GM12878 (cell line): ENCODE measurements at regions not wholly inside any gene's neighbourhood (a gene's known extent, or its start where the extent isn't known, plus 50 kb on each side); places are given as distances from the start of the nearest gene placed in this dataset.

ENCODE experiments used
- ATAC-seq: fragments of 200-7000 bp; cut with Tn5 transposase; 3 replicates; pipeline ENCODE4 v1.9.1; 2020; ENCODE audit warnings: mild to moderate bottlenecking, moderate library complexity
- BruUV-seq: library from RNA; stranded (reverse); fragments of 400-500 nt; replicated peaks from 2 replicates; lab custom pipeline; 2021; lab: Mats Ljungman, UMichigan
- CTCF ChIA-PET: fragments of 300-600 bp; sonication (Branson Sonifier 250); formaldehyde crosslinking; extraction: SDS; loops from one replicate; lab custom pipeline; 2021; ENCODE audit warnings: inconsistent platforms; lab: Yijun Ruan, JAX
- POLR2A ChIA-PET: fragments of 350-600 bp; formaldehyde crosslinking; extraction: SDS; loops from one replicate; lab custom pipeline; 2021; ENCODE audit warnings: inconsistent platforms; lab: Charles Lee
- RAD21 ChIA-PET: fragments of 300-600 bp; sonication (Branson Sonifier 250); formaldehyde crosslinking; loops from one replicate; lab custom pipeline; 2023; ENCODE audit warnings: antibody characterized with exemption; ENCODE audit not compliant: unreplicated experiment; lab: Charles Lee
- SMC1A ChIA-PET: fragments of 300-600 bp; sonication (Branson Sonifier 250); formaldehyde crosslinking; loops from one replicate; lab custom pipeline; 2023; ENCODE audit not compliant: unreplicated experiment, uncharacterized antibody; lab: Charles Lee
- DNase-seq: peaks from one replicate; pipeline ENCODE4 v3.0.0-alpha.2; 2011; ENCODE audit warnings: low read depth, low spot score
- FAIRE-seq: peaks from 3 replicates; lab custom pipeline; 2011; peaks lifted over from hg19 to GRCh38; lab: Jason Lieb, UNC
- H2AFZ ChIP-seq: 2 replicates; pipeline ENCODE4 v1.6.0; 2011; ENCODE audit warnings: low read depth, low read length, control low read depth; ENCODE audit not compliant: control insufficient read depth
- H3K27ac ChIP-seq: 2 replicates; pipeline ENCODE4 v1.5.1; 2011; ENCODE audit warnings: control low read depth; ENCODE audit not compliant: control insufficient read depth, insufficient read depth
- H3K27me3 ChIP-seq, 2 experiments: replicated peaks in 1 of 2; 2 replicates each; pipeline versions ENCODE4 v1.6.0 to v1.6.1; 2011; ENCODE audit warnings: low read length in 1 of 2; ENCODE audit not compliant: control insufficient read depth in 2 of 2, insufficient read depth in 2 of 2
- H3K36me3 ChIP-seq, 2 experiments: 2 replicates each; pipeline ENCODE4 v1.5.1; 2011; ENCODE audit warnings: low read length in 1 of 2; ENCODE audit not compliant: control insufficient read depth in 2 of 2, insufficient read depth in 2 of 2
- H3K4me1 ChIP-seq: 2 replicates; pipeline ENCODE4 v1.6.1; 2011; ENCODE audit warnings: mild to moderate bottlenecking, low read length, moderate library complexity, mixed read lengths; ENCODE audit not compliant: control insufficient read depth, insufficient read depth
- H3K4me2 ChIP-seq: 2 replicates; pipeline ENCODE4 v1.6.0; 2011; ENCODE audit warnings: control low read depth; ENCODE audit not compliant: control insufficient read depth, insufficient read depth
- H3K4me3 ChIP-seq: fragments of 200-600 bp; sonication (generic); 2 replicates; pipeline ENCODE4 v1.5.1; 2016
- H3K79me2 ChIP-seq: 2 replicates; pipeline ENCODE4 v1.6.0; 2011; ENCODE audit warnings: low read length; ENCODE audit not compliant: control insufficient read depth, insufficient read depth
- H3K9ac ChIP-seq: 2 replicates; pipeline ENCODE4 v1.8.0; 2011; ENCODE audit warnings: low read length, control low read depth, mixed read lengths; ENCODE audit not compliant: control insufficient read depth, insufficient read depth
- H3K9me3 ChIP-seq: replicated peaks from 3 replicates; pipeline ENCODE4 v1.5.1; 2011; ENCODE audit warnings: mild to moderate bottlenecking, low read length; ENCODE audit not compliant: control insufficient read depth, insufficient read depth
- H4K20me1 ChIP-seq: 2 replicates; pipeline ENCODE4 v1.6.0; 2011; ENCODE audit not compliant: control insufficient read depth, insufficient read depth
- BMI1 ChIP-seq: fragments of 450-650 bp; IDR thresholded peaks from 2 replicates; pipeline ENCODE4 v1.6.1; 2016; ENCODE audit warnings: mild to moderate bottlenecking, moderate library complexity, borderline replicate concordance
- CBX5 ChIP-seq: sonication (generic); IDR thresholded peaks from 2 replicates; pipeline ENCODE4 v1.6.1; 2016; ENCODE audit warnings: low read depth, moderate library complexity, mild to moderate bottlenecking, inconsistent platforms
- GATAD2B ChIP-seq: fragments of 450-650 bp; conservative IDR thresholded peaks from 2 replicates; pipeline ENCODE4 v1.6.1; 2017; ENCODE audit warnings: low read depth, mild to moderate bottlenecking, moderate library complexity
- HDAC2 ChIP-seq: fragments of 200-600 bp; sonication (generic); IDR thresholded peaks from 2 replicates; pipeline ENCODE4 v1.6.1; 2017
- KDM1A ChIP-seq: fragments of 200-600 bp; sonication (generic); IDR thresholded peaks from 2 replicates; pipeline ENCODE4 v1.6.1; 2016; ENCODE audit warnings: borderline replicate concordance
- NBN ChIP-seq: fragments of 450-650 bp; IDR thresholded peaks from 2 replicates; pipeline ENCODE4 v1.6.1; 2016
- TARDBP ChIP-seq: IDR thresholded peaks from 2 replicates; pipeline ENCODE4 v1.6.1; 2016; ENCODE audit warnings: borderline replicate concordance
- TBL1XR1 ChIP-seq: IDR thresholded peaks from 2 replicates; pipeline ENCODE4 v1.6.1; 2012; ENCODE audit warnings: low read depth, low read length, improper control_type of control experiment
- TCF12 ChIP-seq: IDR thresholded peaks from 2 replicates; pipeline ENCODE4 v1.6.1; 2011; ENCODE audit warnings: low read depth, mild to moderate bottlenecking, low read length
- ZNF384 ChIP-seq: IDR thresholded peaks from 2 replicates; pipeline ENCODE4 v1.6.1; 2012; ENCODE audit warnings: low read depth, mild to moderate bottlenecking, low read length, improper control_type of control experiment, borderline replicate concordance
- WGBS: methylation state at CpG from one replicate; pipeline ENCODE4 v1.1.6; 2016; ENCODE audit warnings: low lambda C conversion rate; ENCODE audit not compliant: insufficient replicate concordance, insufficient coverage; ENCODE audit errors: missing lambda C conversion rate; 5-methylcytosine and 5-hydroxymethylcytosine counted together
- in situ Hi-C: fragments of 300-500 bp; cut with MboI; formaldehyde crosslinking; loops from 9 replicates; pipeline ENCODE4 v1.14.3; 2018; ENCODE audit warnings: mixed read lengths
- intact Hi-C: fragments of 100-400 bp; cut with micrococcal nuclease; formaldehyde crosslinking; loops from one replicate; pipeline ENCODE4 v1.14.2; 2022; ENCODE audit not compliant: unreplicated experiment
- TF ChIP-seq, protein P1 (sequence below): IDR thresholded peaks from 2 replicates; pipeline ENCODE4 v1.6.1; 2011; ENCODE audit warnings: borderline replicate concordance, low read depth, mild to moderate bottlenecking, moderate library complexity, mixed read lengths, low read length; ENCODE audit not compliant: insufficient read depth; ENCODE audit errors: extremely low read length
- TF ChIP-seq, protein P2 (sequence below): IDR thresholded peaks from 2 replicates; pipeline ENCODE4 v1.6.1; 2011; ENCODE audit warnings: borderline replicate concordance, low read depth, mild to moderate bottlenecking, moderate library complexity, low read length; ENCODE audit not compliant: insufficient read depth, poor library complexity, severe bottlenecking
- TF ChIP-seq, protein P3 (sequence below): fragments of 450-650 bp; formaldehyde crosslinking; IDR thresholded peaks from 2 replicates; pipeline ENCODE4 v1.4.0; 2020; ENCODE audit warnings: mild to moderate bottlenecking, moderate library complexity

DNA sequence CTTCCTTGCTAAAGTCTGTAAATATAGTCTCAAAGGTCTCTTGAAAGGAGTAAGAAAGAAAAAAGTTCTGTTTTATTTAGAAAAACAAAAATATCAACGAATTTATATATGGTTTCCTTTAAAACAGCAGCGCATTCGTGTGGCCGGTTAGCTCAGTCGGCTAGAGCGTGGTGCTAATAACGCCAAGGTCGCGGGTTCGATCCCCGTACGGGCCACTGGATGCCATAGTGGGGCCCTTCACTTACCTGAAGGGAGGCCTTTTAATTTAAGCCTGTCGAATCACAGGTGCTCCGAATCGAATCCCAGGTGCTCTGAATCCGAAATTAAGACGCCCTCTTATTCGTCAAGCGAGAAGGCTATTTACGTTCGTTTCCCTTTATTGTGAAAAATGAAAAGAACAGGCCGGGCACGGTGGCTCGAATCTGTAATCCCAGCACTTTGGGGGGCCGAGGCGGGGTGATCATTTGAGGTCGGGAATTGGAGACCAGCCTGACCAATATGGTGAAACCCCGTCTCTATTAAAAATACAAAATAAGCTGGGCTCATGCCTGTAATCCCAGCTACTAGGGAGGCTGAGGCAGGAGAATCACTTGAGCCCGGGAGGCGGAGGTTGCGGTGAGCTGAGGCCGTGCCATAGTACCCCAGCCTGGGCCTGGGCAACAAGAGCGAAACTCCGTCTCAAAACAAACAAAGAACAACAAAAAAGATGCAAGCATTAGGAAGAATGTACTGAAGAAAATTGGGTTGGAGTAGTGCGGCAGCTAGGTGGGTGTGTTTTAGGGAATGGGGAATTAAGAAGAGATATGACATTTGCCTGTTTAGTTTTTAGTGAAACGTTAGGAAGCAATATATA is 195.8 kb upstream of the ZNF184 start:
- under 1% methylated on average over 36 of the region's 36 CpGs for WGBS
- ChIA-PET RAD21 (interaction anchor here (0.5 to 1.6 kb wide), 3 partner anchors 20 to 85 kb away, joined by 3 to 4 read pairs (median 4); no protein-coding TSS in a partner anchor), CTCF (interaction anchor here (1.0 to 2.5 kb wide), 5 partner anchors 18 to 129 kb away, joined by 3 to 10 read pairs (median 4); no protein-coding TSS in a partner anchor), POLR2A (interaction anchor here (1.1 to 1.8 kb wide), 2 partner anchors 19 to 84 kb away, joined by 3 read pairs; no protein-coding TSS in a partner anchor), SMC1A (interaction anchor here (0.8 to 3.4 kb wide), 7 partner anchors 8 to 442 kb away, joined by 3 to 12 read pairs (median 3); no protein-coding TSS in a partner anchor)
- H3K9ac ChIP-seq = peak overlapping the region; percentile 33
- no peak overlapping the region for H3K27ac ChIP-seq
- intact Hi-C loops (no loop called here), in situ Hi-C loops (no loop called here)
- H3K79me2 ChIP-seq = no peaks in the 10 kb centered on the region
- peak overlapping the region; percentile 64 for H2AFZ ChIP-seq
- FAIRE-seq (no peak), ATAC-seq (peak; percentile 61), DNase-seq (no peak)
- peaks cover 2% of the 10 kb centered on the region; the same call in 2 of the 3 replicates for H3K9me3 ChIP-seq
- BruUV-seq = no TSS peak
- no peaks in the 10 kb centered on the region for H3K27me3 ChIP-seq
- no peaks in the 10 kb centered on the region for H3K36me3 ChIP-seq
- peaks cover 11% of the 10 kb centered on the region for H3K4me1 ChIP-seq
- peak overlapping the region; percentile 67 for H3K4me3 ChIP-seq
- peak overlapping the region; percentile 88 for H3K4me2 ChIP-seq
- no peaks in the 10 kb centered on the region for H4K20me1 ChIP-seq
- TF ChIP-seq TBL1XR1 (no peak), TCF12 (no peak), CBX5 (no peak), HDAC2 (no peak), BMI1 (no peak), NBN (no peak), KDM1A (0 out of 2 replicates have a peak, but pooled peaks have one; percentile 25), GATAD2B (no peak), ZNF384 (no peak), TARDBP (peak; percentile 94)
- TF ChIP-seq, protein P1, sequence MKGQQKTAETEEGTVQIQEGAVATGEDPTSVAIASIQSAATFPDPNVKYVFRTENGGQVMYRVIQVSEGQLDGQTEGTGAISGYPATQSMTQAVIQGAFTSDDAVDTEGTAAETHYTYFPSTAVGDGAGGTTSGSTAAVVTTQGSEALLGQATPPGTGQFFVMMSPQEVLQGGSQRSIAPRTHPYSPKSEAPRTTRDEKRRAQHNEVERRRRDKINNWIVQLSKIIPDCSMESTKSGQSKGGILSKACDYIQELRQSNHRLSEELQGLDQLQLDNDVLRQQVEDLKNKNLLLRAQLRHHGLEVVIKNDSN = no peak
- TF ChIP-seq, protein P2, sequence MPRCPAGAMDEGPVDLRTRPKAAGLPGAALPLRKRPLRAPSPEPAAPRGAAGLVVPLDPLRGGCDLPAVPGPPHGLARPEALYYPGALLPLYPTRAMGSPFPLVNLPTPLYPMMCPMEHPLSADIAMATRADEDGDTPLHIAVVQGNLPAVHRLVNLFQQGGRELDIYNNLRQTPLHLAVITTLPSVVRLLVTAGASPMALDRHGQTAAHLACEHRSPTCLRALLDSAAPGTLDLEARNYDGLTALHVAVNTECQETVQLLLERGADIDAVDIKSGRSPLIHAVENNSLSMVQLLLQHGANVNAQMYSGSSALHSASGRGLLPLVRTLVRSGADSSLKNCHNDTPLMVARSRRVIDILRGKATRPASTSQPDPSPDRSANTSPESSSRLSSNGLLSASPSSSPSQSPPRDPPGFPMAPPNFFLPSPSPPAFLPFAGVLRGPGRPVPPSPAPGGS = no peak
- TF ChIP-seq, protein P3, sequence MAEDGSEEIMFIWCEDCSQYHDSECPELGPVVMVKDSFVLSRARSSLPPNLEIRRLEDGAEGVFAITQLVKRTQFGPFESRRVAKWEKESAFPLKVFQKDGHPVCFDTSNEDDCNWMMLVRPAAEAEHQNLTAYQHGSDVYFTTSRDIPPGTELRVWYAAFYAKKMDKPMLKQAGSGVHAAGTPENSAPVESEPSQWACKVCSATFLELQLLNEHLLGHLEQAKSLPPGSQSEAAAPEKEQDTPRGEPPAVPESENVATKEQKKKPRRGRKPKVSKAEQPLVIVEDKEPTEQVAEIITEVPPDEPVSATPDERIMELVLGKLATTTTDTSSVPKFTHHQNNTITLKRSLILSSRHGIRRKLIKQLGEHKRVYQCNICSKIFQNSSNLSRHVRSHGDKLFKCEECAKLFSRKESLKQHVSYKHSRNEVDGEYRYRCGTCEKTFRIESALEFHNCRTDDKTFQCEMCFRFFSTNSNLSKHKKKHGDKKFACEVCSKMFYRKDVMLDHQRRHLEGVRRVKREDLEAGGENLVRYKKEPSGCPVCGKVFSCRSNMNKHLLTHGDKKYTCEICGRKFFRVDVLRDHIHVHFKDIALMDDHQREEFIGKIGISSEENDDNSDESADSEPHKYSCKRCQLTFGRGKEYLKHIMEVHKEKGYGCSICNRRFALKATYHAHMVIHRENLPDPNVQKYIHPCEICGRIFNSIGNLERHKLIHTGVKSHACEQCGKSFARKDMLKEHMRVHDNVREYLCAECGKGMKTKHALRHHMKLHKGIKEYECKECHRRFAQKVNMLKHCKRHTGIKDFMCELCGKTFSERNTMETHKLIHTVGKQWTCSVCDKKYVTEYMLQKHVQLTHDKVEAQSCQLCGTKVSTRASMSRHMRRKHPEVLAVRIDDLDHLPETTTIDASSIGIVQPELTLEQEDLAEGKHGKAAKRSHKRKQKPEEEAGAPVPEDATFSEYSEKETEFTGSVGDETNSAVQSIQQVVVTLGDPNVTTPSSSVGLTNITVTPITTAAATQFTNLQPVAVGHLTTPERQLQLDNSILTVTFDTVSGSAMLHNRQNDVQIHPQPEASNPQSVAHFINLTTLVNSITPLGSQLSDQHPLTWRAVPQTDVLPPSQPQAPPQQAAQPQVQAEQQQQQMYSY (CRISPR knock-in tag) = no peak
